Uterus (tissue), 2 donors: ENCODE measurements at regions not wholly inside any gene's neighbourhood (a gene's known extent, or its start where the extent isn't known, plus 50 kb on each side); places are given as distances from the start of the nearest gene placed in this dataset.

Experiments
- POLR2A ChIP-seq, 2 donors: fragments of 450-650 bp; IDR thresholded peaks; one replicate each; pipeline ENCODE4 v1.6.1; 2016; ENCODE audit warnings: antibody characterized with exemption in 2 of 2, mild to moderate bottlenecking in 1 of 2, moderate library complexity in 1 of 2
- TF ChIP-seq, protein P1 (sequence below), 4 experiments: fragments of 200-600 bp in 2 of 4; fragments of 450-650 bp in 2 of 4; sonication (generic) in 2 of 4; IDR thresholded peaks; one replicate each; pipeline ENCODE4 v1.5.1; 2016 to 2019; ENCODE audit warnings: antibody characterized with exemption in 4 of 4, mild to moderate bottlenecking in 2 of 4, moderate library complexity in 1 of 4

DNA sequence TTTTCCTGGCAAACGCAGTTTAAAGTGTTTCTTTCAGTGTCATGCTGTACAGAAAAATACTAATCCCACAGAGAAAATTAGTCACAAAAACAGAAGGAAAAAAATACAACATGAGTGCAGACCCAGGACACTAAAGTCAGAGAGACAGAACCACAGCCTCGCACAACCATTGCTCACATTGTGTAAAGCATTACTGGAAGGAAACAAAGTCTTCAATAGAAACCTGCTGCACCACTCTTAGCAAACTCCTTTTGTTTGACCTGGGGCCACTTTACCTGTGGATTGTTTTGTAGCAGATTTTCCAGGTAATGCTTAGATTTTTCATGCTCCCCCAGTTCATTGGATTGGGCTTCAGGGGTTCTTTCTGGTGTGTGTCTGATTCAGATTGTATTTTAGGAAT is 131.8 kb upstream of the TMLHE start:
- TF ChIP-seq, protein P1, sequence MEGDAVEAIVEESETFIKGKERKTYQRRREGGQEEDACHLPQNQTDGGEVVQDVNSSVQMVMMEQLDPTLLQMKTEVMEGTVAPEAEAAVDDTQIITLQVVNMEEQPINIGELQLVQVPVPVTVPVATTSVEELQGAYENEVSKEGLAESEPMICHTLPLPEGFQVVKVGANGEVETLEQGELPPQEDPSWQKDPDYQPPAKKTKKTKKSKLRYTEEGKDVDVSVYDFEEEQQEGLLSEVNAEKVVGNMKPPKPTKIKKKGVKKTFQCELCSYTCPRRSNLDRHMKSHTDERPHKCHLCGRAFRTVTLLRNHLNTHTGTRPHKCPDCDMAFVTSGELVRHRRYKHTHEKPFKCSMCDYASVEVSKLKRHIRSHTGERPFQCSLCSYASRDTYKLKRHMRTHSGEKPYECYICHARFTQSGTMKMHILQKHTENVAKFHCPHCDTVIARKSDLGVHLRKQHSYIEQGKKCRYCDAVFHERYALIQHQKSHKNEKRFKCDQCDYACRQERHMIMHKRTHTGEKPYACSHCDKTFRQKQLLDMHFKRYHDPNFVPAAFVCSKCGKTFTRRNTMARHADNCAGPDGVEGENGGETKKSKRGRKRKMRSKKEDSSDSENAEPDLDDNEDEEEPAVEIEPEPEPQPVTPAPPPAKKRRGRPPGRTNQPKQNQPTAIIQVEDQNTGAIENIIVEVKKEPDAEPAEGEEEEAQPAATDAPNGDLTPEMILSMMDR (IDR thresholded peaks at IDR 0.05) = no peak
- no peak for TF ChIP-seq POLR2A (IDR thresholded peaks at IDR 0.05)
